GM12873 (cell line): ENCODE measurements at regions not wholly inside any gene's neighbourhood (a gene's known extent, or its start where the extent isn't known, plus 50 kb on each side); places are given as distances from the start of the nearest gene placed in this dataset.

ENCODE experiments used
- TF ChIP-seq, protein P1 (sequence below): IDR thresholded peaks from 2 replicates; pipeline ENCODE4 v1.5.1; 2012; ENCODE audit warnings: low read depth, mild to moderate bottlenecking, moderate library complexity, low read length, control low read depth; ENCODE audit not compliant: insufficient read depth; ENCODE audit errors: missing control alignments

DNA sequence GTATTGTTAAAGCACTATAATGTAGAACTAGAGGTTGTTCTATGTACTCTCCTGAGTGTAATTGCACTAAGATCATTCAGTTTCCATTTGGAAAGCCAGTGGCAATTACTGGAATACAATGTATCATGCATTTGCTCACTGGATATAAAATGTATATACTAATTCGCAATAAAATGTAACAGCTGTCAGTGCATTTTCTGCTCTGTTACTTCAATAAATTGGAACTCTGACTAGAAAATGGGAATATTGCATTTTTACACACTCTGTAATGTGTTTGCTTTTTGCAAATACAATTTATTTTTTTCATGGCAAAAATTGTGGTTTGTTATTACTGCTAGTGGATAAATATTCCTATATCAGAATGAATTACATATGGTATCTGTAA lies 893.8 kb upstream of the POU3F3 start:
- TF ChIP-seq, protein P1, sequence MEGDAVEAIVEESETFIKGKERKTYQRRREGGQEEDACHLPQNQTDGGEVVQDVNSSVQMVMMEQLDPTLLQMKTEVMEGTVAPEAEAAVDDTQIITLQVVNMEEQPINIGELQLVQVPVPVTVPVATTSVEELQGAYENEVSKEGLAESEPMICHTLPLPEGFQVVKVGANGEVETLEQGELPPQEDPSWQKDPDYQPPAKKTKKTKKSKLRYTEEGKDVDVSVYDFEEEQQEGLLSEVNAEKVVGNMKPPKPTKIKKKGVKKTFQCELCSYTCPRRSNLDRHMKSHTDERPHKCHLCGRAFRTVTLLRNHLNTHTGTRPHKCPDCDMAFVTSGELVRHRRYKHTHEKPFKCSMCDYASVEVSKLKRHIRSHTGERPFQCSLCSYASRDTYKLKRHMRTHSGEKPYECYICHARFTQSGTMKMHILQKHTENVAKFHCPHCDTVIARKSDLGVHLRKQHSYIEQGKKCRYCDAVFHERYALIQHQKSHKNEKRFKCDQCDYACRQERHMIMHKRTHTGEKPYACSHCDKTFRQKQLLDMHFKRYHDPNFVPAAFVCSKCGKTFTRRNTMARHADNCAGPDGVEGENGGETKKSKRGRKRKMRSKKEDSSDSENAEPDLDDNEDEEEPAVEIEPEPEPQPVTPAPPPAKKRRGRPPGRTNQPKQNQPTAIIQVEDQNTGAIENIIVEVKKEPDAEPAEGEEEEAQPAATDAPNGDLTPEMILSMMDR: no peak

DNA sequence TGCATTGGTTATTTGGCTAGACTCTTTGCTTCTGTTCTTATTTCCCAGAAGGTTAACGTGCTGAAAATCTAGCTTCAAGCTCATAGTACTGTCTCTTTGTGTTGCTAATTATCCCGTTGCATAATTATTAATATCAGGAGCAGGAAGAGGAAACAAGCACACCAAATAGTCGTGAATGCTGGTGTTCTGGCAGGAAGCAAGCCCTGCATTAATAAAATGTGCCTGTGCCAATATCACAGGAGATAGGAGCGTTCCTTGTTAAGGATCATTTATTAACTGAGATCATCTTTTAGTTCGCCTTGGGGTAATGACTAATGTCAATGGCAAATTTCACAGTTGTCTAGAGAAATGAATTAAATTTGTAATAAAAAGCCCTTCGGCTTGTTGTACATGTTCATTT lies 893.0 kb upstream of the POU3F3 start:
- TF ChIP-seq, protein P1: no peak

DNA sequence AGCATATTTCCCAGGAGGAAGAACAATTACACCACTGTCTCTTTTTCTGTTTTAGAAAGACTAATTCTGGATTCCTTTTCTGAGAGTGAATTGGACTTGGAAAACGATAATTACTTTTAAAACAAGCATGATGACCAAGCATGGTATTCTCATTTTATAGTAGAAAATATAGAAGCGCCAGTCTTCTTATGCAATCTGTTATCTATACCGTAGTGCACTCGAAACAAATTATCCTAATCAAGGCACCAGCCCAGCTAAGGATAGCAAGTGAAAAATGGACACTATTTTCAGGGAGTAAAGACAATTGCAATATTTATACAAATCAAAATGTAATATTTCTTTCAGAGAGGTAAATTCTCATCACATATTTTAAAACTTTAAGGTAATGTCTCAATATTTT lies 892.1 kb upstream of the POU3F3 start:
- TF ChIP-seq, protein P1: no peak

DNA sequence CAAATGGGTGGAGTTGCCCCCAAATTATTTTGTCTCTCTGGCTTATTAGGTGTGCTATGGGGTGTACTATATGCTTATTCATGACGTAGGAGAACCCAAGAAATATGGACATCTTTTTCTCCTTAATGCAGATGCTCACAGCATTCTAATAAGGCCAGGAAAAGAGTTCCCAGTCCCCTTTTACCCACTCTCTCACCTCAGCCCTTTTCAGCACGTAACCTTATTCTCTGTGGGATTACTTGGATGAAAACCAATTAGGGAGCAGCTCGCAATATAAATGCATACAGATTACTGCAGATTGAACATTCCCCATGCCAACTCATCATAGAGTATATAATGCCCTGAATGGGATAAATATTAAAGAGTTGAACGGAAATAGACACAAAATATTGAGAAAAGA lies 891.2 kb upstream of the POU3F3 start:
- TF ChIP-seq, protein P1: no peak

DNA sequence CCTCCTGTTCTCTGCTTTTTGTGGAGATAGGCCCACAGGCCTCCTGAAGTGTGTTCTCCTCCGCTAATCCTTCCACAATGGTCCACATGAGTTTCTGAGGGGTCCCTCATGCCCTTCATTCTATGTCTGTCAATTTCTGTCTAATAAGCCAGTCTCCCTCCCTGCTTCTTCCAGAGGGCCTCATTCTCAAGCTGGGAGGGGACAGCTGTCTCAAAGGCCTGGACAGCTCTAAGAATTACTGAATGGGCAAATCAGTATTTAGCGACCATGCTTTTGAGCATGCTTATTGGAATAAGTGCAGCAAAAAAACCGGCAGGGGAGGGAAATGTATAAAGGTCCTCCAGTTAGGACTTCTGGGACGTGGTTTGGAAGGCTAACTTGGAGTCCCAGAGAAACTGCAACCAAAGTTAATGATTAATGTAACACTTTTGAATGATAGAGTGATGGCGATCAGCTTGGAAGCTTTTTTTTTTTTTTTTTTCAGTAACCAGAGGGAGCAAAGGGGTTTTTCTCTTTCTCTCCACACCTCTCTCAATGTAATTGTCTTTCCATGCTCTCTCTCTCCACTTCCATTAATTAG lies 890.7 kb upstream of the POU3F3 start:
- TF ChIP-seq, protein P1: no peak

DNA sequence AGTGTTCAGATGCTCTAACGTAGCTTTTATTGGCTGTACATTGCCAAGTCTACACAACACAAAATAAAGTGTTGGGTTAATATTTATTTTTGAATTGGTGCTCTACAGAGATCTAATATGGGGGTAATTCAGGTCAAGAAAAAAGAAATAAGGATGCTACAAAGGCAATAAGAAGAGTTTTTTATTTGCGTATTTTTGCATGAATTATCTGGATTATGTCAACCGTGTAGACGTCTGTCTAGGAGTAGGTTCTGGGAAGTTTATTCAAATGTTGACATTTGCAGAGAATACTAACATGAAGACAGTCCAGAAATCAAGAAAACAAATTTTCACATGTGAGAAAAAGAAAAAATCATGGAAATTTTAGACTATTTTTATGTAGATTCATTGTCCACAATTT lies 876.7 kb upstream of the POU3F3 start:
- TF ChIP-seq, protein P1: no peak

DNA sequence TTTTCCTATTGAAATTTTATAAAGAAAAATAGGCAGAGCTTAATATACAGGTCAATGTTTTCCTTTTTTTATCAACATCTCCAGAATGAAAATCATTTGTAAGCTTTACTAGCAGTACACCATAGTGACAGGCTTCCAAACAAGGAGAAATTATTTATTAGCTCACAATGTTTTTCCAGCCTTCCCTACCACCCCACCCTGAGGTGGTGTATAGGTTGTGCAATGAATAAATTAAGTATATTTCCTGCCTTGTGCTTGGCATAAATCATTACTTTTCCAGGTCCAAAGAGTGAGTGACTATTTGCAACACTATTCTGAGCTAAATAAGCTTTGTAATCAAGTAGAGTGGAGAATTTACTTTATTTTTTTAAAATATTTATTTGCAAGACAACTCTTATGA lies 876.2 kb upstream of the POU3F3 start:
- TF ChIP-seq, protein P1: no peak

DNA sequence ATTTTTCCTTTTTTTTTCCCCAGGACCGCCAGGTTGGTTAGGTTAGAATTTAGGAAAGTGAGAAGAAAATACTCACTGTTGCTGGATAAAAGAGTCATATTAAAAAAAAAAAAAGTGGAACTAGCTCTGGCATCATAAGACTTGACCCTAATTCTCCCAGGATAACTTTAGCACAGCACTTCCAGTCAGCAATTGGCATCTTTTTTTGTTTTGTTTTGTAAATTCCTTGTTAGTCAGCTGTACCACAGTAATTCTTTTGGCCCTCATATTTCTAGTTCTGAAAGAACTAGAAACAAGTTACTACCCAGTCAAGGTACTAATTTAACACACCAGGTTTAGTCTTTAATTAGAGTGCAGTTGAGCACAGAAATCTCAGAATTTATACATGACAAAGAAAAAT lies 873.5 kb upstream of the POU3F3 start:
- TF ChIP-seq, protein P1: no peak
